Ectodermal cell (in vitro differentiated cells): ENCODE measurements at regions not wholly inside any gene's neighbourhood (a gene's known extent, or its start where the extent isn't known, plus 50 kb on each side); places are given as distances from the start of the nearest gene placed in this dataset.

Experiments used
- H3K27ac ChIP-seq: 2 replicates; pipeline ENCODE4 v1.7.0; 2013; ENCODE audit warnings: mild to moderate bottlenecking, low read depth, low read length; ENCODE audit not compliant: insufficient read depth, poor library complexity, severe bottlenecking
- H3K27me3 ChIP-seq: 2 replicates; pipeline ENCODE4 v1.7.0; 2013; ENCODE audit warnings: mild to moderate bottlenecking, low read length; ENCODE audit not compliant: insufficient read depth, control insufficient read depth, poor library complexity, severe bottlenecking
- H3K36me3 ChIP-seq: one replicate; pipeline ENCODE4 v1.7.0; 2013; ENCODE audit warnings: low read length; ENCODE audit not compliant: control insufficient read depth, insufficient read depth
- H3K4me1 ChIP-seq: one replicate; pipeline ENCODE4 v1.7.0; 2013; ENCODE audit warnings: low read length; ENCODE audit not compliant: control insufficient read depth, insufficient read depth
- H3K4me3 ChIP-seq: 2 replicates; pipeline ENCODE4 v1.7.0; 2013; ENCODE audit warnings: low read depth, low read length, control low read depth; ENCODE audit not compliant: insufficient read depth
- H3K9me3 ChIP-seq: 2 replicates; pipeline ENCODE4 v1.7.0; 2013; ENCODE audit warnings: mild to moderate bottlenecking, low read length, moderate library complexity; ENCODE audit not compliant: control insufficient read depth
- WGBS, 2 experiments: methylation state at CpG; one replicate each; pipeline ENCODE4 v1.1.7; 2013; ENCODE audit warnings: missing lambda C conversion rate in 2 of 2; 5-methylcytosine and 5-hydroxymethylcytosine counted together

DNA sequence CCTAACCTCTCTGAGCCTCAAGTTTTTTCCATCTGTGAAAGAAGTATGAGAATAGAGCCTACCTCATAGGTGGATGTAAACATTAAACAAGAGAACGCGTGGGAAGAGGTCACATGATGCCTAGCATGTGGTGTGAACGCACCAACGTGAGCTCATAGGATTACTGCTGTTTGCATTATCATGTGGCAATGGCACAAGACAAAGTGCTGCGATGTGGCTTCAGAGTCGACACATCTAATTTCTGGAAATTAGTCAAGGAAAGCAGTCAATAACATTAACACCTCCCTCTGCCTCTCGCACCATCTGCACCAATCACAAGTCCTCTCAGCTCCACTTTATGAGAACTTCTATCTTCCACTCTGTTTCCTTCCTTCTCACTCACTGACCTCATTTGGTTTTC lies 489.7 kb downstream of the COG6 start:
- Histone ChIP-seq H3K4me1 (no peaks in the 10 kb centered on the region), H3K27ac (no peak overlapping the region), H3K36me3 (no peaks in the 10 kb centered on the region), H3K4me3 (no peak overlapping the region), H3K27me3 (no peaks in the 10 kb centered on the region), H3K9me3 (no peaks in the 10 kb centered on the region)
- 94 to 95% methylated on average over 7 of the region's 7 CpGs for WGBS, 2 experiments

DNA sequence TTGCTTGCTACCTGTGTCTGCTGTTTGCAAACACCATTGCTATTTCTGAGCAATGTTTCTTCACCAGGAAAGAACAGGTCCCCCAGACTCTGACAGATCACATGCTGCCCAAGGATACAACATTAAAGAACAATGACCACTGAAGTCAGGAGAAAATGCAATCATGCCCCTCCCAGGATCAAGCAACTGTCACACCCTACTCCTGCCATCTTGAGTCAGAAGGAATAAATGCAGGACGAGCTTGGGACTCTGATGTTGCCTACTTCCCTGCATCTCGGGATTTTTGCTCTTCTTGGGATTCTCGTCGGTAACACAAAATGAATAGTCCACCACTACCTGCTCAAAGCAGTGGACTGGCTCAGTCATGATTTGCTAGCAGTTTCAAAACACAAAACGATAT lies 490.6 kb downstream of the COG6 start:
- Histone ChIP-seq H3K4me1 (peaks cover 5% of the 10 kb centered on the region), H3K27ac (no peak overlapping the region), H3K36me3 (no peaks in the 10 kb centered on the region), H3K9me3 (no peaks in the 10 kb centered on the region), H3K27me3 (no peaks in the 10 kb centered on the region), H3K4me3 (no peak overlapping the region)
- 74 to 78% methylated on average over 5 of the region's 5 CpGs for WGBS, 2 experiments

DNA sequence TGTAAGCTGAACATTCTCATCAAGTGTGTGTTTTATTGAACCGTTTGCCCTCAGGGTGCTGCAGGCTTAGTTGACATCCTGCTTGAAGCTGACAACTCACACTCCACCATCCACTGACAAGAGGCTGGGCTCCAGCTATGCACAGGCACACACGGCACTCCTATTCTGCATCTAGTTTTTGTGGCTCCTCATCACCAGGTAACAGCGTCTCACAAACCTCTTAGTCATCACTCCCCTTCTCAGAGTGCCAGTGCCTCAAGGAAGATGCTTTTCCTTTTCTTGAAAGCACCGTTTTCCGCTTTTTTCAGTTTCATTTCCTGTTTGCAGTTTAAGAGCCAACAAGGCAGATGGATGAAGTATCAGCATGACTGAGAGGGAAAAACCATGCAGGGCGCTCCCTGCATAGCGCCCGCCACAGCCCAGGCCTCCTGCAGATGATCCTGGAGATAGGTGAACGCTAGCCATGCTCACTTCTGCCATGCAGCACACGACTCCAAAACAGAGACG lies 491.2 kb downstream of the COG6 start:
- Histone ChIP-seq H3K4me1 (peaks cover 6% of the 10 kb centered on the region), H3K36me3 (no peaks in the 10 kb centered on the region), H3K9me3 (no peaks in the 10 kb centered on the region), H3K4me3 (no peak overlapping the region), H3K27ac (no peak overlapping the region), H3K27me3 (no peaks in the 10 kb centered on the region)
- WGBS, 2 experiments, result 90 to 91% methylated on average over 11 of the region's 11 CpGs

DNA sequence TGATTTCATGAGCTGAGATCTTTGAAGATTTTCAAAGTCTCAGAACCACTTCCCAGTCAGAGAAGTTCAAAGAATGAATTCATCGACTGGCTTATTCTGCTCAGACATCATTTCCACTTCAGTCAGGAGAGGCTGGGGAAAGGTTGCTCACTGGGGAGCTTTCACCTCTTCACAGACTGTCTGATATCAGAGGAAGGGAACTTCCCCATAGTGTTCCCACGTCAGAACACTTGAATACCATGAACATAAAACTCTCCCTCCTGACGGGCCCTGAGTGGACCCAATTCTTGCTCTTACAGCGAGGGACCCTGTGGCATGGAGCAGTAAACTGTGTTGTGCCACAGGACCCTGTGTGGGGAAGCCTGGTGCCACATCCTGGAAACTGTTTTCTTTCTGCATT lies 492.6 kb downstream of the COG6 start:
- Histone ChIP-seq H3K9me3 (no peaks in the 10 kb centered on the region), H3K4me1 (peaks cover 6% of the 10 kb centered on the region), H3K27me3 (no peaks in the 10 kb centered on the region), H3K36me3 (no peaks in the 10 kb centered on the region), H3K4me3 (no peak overlapping the region), H3K27ac (no peak overlapping the region)
- WGBS, 2 experiments, result 93 to 97% methylated on average over 4 of the region's 4 CpGs

DNA sequence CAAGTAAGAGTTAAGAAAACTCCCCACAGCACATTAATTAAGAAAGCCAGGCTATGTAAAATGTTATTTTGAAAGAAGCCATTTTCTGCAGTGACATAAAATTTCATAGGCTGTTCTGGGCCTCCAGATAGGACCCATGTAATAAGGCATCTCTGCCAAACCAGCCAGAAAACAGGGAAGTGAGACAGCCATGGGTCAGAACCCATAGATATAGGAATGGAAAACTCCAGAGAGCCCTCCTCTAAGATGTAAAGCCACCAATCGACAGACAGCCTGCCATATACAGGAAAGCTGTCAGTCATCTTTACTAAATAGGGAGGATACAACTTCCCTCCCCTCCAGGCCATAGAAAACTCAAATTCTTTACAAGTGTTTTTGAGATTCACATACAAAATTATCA lies 493.3 kb downstream of the COG6 start:
- 89 to 100% methylated on average over 1 of the region's 1 CpG for WGBS, 2 experiments
- Histone ChIP-seq H3K9me3 (no peaks in the 10 kb centered on the region), H3K27me3 (no peaks in the 10 kb centered on the region), H3K4me3 (no peak overlapping the region), H3K27ac (no peak overlapping the region), H3K36me3 (no peaks in the 10 kb centered on the region), H3K4me1 (peaks cover 6% of the 10 kb centered on the region)

DNA sequence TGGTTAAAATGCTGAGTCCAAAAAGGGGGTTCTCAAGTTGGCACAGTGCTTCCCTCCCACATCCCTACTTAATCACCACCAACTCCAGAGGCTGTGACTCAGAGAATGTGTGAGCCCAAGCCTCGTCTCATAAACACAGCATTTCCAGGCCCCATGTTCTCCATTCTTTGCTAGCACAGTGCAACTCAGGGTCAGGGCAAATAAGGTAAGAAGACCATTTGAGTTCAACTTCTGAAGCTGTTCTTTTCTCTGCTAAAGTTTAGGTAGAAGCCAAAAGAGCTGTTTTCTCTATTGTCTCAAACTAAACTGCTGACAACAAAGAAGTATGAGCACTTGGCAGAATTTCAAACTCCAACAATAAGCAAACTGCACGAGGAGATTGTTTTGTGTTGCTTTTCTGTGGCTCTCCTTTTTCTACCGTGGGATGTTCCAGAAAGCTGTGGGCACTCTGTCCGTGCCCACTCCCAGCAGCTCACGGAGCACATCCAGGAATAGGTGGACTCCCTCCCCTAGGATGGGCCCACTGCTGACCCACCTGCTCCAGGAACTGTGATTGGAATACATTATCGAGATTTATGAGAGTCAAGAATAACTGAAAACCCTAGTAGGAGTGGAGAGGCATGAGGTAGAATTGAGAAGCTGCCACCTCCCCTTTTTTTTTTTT lies 494.3 kb downstream of the COG6 start:
- Histone ChIP-seq H3K4me3 (no peak overlapping the region), H3K27me3 (no peaks in the 10 kb centered on the region), H3K9me3 (no peaks in the 10 kb centered on the region), H3K36me3 (no peaks in the 10 kb centered on the region), H3K4me1 (peaks cover 6% of the 10 kb centered on the region), H3K27ac (no peak overlapping the region)
- 93 to 95% methylated on average over 5 to 6 of the region's 6 CpGs for WGBS, 2 experiments

DNA sequence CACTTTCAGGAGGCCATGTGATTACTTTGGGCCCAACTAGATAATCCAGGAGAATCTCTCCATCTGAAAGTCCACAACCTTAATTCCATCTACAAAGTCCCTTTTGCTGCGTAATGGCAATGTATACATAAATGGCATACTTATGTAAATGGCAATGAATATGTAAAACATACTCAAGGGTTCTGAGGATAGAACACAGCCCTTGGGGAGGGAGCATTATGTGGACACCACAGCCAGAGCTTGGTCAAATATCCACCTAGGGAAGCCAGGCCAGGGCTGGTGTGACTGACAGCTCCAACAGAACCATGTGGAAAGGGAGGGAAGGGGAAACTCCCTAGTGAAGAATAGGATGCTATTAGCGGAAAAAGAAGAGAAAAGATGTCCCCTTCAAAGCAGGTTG lies 496.2 kb downstream of the COG6 start:
- Histone ChIP-seq H3K9me3 (no peaks in the 10 kb centered on the region), H3K36me3 (no peaks in the 10 kb centered on the region), H3K4me1 (peaks cover 17% of the 10 kb centered on the region), H3K4me3 (no peak overlapping the region), H3K27me3 (no peaks in the 10 kb centered on the region), H3K27ac (no peak overlapping the region)
- WGBS, 2 experiments, result 67 to 92% methylated on average over 1 to 2 of the region's 2 CpGs

DNA sequence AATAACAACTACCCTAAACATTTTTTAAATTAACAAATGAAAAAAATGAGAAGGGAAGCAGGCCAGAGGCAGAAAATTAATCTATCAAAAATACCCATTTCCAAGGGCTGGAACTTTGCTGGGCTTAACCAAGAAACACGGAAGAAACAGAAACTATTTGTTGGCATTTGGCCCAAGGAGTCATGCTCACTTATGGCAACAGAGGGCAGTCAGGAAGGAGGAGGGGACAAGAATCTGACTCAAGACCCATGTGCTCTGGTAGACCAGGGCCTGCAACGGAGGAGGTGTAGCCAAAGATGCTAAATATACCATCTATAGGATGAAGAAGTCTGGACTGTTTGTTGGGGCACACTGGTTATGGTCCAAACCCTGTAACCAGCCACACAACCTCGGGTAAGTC lies 496.7 kb downstream of the COG6 start:
- Histone ChIP-seq H3K27me3 (no peaks in the 10 kb centered on the region), H3K9me3 (no peaks in the 10 kb centered on the region), H3K27ac (no peak overlapping the region), H3K4me1 (peaks cover 17% of the 10 kb centered on the region), H3K4me3 (no peak overlapping the region), H3K36me3 (no peaks in the 10 kb centered on the region)
- WGBS, 2 experiments, result 89 to 95% methylated on average over 3 of the region's 3 CpGs

DNA sequence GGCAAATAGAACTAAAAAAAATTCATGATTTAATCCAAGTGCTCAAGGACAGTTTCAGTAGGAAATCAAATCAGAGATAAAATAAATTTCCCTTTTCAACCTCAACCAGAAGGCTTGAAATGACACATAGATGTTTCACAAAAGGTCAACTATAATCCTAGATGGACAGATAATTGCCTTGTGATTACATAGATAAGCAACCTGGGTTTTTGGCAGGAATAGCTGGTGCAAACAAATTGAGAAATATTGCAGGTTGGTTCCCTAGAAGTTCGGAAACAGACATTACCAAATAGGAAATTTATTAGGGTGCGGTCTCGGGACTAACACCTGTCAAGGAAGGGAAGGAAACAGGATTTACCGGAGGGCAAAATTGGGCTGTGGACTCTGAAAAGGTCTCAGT lies 497.5 kb downstream of the COG6 start:
- no peaks in the 10 kb centered on the region for H3K9me3 ChIP-seq
- peaks cover 17% of the 10 kb centered on the region for H3K4me1 ChIP-seq
- no peaks in the 10 kb centered on the region for H3K27me3 ChIP-seq
- H3K36me3 ChIP-seq, result no peaks in the 10 kb centered on the region
- 92 to 97% methylated on average over 4 of the region's 4 CpGs for WGBS, 2 experiments
- no peak overlapping the region for H3K27ac ChIP-seq
- H3K4me3 ChIP-seq, result no peak overlapping the region

DNA sequence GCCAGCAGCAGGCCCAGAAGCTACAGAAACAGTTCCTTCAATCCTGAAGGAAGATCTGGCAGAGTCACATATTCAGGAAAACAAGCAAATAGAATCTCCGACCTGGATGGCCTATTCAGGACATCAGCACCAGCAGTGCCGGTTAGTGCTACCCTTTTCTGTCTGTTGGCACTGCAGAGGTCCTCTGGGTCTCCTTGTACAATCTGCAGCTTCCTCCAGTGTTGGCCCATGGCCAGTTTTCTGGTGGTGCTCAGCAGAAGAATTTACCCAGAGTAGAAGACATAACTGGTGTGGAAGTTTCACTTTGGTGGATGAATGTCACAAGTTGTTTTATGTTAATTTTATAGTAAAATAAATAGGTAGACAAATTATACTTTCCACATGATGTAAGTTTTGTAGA lies 498.1 kb downstream of the COG6 start:
- 91 to 96% methylated on average over 2 of the region's 2 CpGs for WGBS, 2 experiments

DNA sequence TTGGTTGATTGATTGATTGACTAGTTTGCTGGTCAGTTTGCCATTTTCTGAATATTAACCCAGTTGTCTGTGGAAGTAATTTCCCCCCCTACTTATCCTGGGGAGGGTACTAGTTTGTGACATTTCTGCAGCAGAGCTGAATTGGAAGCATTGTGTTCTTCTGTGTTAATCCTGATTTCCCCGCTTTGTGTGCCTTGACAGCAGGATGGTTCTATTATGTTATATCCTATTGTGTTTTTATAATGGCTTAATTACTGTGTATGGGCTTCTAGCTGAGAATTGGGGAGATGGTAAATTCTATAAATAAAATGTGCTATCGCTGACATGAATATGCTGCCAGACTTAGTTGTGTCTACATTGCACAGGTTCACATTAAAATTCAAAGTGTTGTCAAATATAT lies 499.7 kb downstream of the COG6 start:
- Histone ChIP-seq H3K4me3 (no peak overlapping the region), H3K36me3 (no peaks in the 10 kb centered on the region), H3K4me1 (peaks cover 17% of the 10 kb centered on the region), H3K27ac (no peak overlapping the region), H3K27me3 (no peaks in the 10 kb centered on the region), H3K9me3 (no peaks in the 10 kb centered on the region)
- WGBS, 2 experiments, result 66 to 67% methylated on average over 2 of the region's 2 CpGs

More for the DNA sequence above, 498.1 kb downstream of the COG6 start:
- Histone ChIP-seq H3K27ac (no peak overlapping the region), H3K9me3 (no peaks in the 10 kb centered on the region), H3K4me3 (no peak overlapping the region), H3K36me3 (no peaks in the 10 kb centered on the region), H3K4me1 (peaks cover 17% of the 10 kb centered on the region), H3K27me3 (no peaks in the 10 kb centered on the region)
